Heart left ventricle (tissue), 13 donors: ENCODE measurements at regions not wholly inside any gene's neighbourhood (a gene's known extent, or its start where the extent isn't known, plus 50 kb on each side); places are given as distances from the start of the nearest gene placed in this dataset.

ENCODE experiments used
- POLR2A ChIP-seq, 2 donors: fragments of 450-650 bp; IDR thresholded peaks; one replicate each; pipeline ENCODE4 v1.6.1; 2017; ENCODE audit warnings: antibody characterized with exemption in 2 of 2, mild to moderate bottlenecking in 2 of 2, moderate library complexity in 2 of 2
- TF ChIP-seq, protein P1 (sequence below), 12 donors: fragments of 200-600 bp; sonication (generic) in 4 of 12; IDR thresholded peaks; one replicate each; pipeline versions ENCODE4 v1.5.0 to v1.8.0; 2018 to 2022; ENCODE audit warnings: antibody characterized with exemption in 12 of 12, mild to moderate bottlenecking in 5 of 12
- donor health status: ischemic (EF 13 %, LVEDD 7.1; RV severe dilation, severe dysfunction).
- donor health status: DM: no; HTN: yes; CAD: no.
- donor health status: DM: no; HTN: no; CAD: no.
- donor health status: ischemic (EF 25% LVEDD 6.9; RV normal size, moderate dysfunction).
- donor health status: ischemic (EF 25% LVEDD 5.7; RV mildly dilated, moderate dysfunction).
- donor health status: ischemic (EF 35%, LVEDD 5.7; RV mildly dilated, moderate dysfunction).
- donor health status: nonischemic (EF 11% LVEDD 7.7; RV severe dilation, severe dysfunction).
- donor health status: DM: yes; HTN: yes; CAD: no.
- donor health status: PGD.
- donor health status: ischemic (EF 29% LVEDD 5.4; RV normal size, mild dysfunction).
- donor health status: nonischemic (EF 23%, LVEDD 6.1; RV moderate dilation, normal function).

GRCh38 chr3:117047951-117048705 is 338.5 kb downstream of the TUSC7 start:
- TF ChIP-seq, protein P1, sequence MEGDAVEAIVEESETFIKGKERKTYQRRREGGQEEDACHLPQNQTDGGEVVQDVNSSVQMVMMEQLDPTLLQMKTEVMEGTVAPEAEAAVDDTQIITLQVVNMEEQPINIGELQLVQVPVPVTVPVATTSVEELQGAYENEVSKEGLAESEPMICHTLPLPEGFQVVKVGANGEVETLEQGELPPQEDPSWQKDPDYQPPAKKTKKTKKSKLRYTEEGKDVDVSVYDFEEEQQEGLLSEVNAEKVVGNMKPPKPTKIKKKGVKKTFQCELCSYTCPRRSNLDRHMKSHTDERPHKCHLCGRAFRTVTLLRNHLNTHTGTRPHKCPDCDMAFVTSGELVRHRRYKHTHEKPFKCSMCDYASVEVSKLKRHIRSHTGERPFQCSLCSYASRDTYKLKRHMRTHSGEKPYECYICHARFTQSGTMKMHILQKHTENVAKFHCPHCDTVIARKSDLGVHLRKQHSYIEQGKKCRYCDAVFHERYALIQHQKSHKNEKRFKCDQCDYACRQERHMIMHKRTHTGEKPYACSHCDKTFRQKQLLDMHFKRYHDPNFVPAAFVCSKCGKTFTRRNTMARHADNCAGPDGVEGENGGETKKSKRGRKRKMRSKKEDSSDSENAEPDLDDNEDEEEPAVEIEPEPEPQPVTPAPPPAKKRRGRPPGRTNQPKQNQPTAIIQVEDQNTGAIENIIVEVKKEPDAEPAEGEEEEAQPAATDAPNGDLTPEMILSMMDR (IDR thresholded peaks at IDR 0.05): no peak
- no peak for TF ChIP-seq POLR2A (IDR thresholded peaks at IDR 0.05)
